HG03025 (cell line): ENCODE measurements at regions not wholly inside any gene's neighbourhood (a gene's known extent, or its start where the extent isn't known, plus 50 kb on each side); places are given as distances from the start of the nearest gene placed in this dataset.

Source experiments
- ATAC-seq: cut with Tn5 transposase; IDR thresholded peaks from one replicate; pipeline ENCODE4 v1.9.1; 2021; ENCODE audit warnings: mild to moderate bottlenecking, moderate library complexity; ENCODE audit not compliant: unreplicated experiment, low FRiP score

- ATAC-seq = no peak
Observed at GRCh38 chr2:16508490-16508851, 157.2 kb downstream of the CYRIA start.

- no peak for ATAC-seq
Observed at GRCh38 chr2:16507655-16508489, 157.8 kb downstream of the CYRIA start.

GRCh38 chr2:16506366-16506765, 159.3 kb downstream of the CYRIA start:
- ATAC-seq = no peak

- ATAC-seq = no peak
Observed at GRCh38 chr2:16496426-16497388, 168.9 kb downstream of the CYRIA start.

- no peak for ATAC-seq
Observed at GRCh38 chr2:16495509-16496208, 170.0 kb downstream of the CYRIA start.

GRCh38 chr2:16494836-16495508, 170.7 kb downstream of the CYRIA start:
- ATAC-seq = no peak

GRCh38 chr2:16493788-16494187, 171.8 kb downstream of the CYRIA start:
- ATAC-seq = no peak

- ATAC-seq = no peak
Observed at GRCh38 chr2:16487686-16488085, 177.9 kb downstream of the CYRIA start.

- no peak for ATAC-seq
Observed at GRCh38 chr2:16485251-16485650, 180.4 kb downstream of the CYRIA start.

- ATAC-seq = no peak
Observed at GRCh38 chr2:16482460-16482859, 183.2 kb downstream of the CYRIA start.

- ATAC-seq = no peak
Observed at GRCh38 chr2:16481351-16481750, 184.3 kb downstream of the CYRIA start.

GRCh38 chr2:16479721-16480120, 185.9 kb downstream of the CYRIA start:
- ATAC-seq = no peak

- ATAC-seq = no peak
Observed at GRCh38 chr2:16478434-16479210, 187.0 kb downstream of the CYRIA start.

GRCh38 chr2:16477648-16478047, 188.0 kb downstream of the CYRIA start:
- no peak for ATAC-seq

- no peak for ATAC-seq
Observed at GRCh38 chr2:16476866-16477265, 188.8 kb downstream of the CYRIA start.

GRCh38 chr2:16475986-16476567, 189.6 kb downstream of the CYRIA start:
- no peak for ATAC-seq

GRCh38 chr2:16475586-16475985, 190.0 kb downstream of the CYRIA start:
- ATAC-seq = no peak

- no peak for ATAC-seq
Observed at GRCh38 chr2:16473575-16473974, 192.1 kb downstream of the CYRIA start.

- ATAC-seq = no peak
Observed at GRCh38 chr2:16470936-16471490, 194.6 kb downstream of the CYRIA start.
